ENCODE measurements at regions not wholly inside any gene's neighbourhood (a gene's known extent, or its start where the extent isn't known, plus 50 kb on each side); places are given as distances from the start of the nearest gene placed in this dataset.

- no peak for FAIRE-seq
- ChIA-PET POLR2A (ENCODE audit: partially characterized antibody) (no interaction called here), CTCF (ENCODE audit: partially characterized antibody) (interaction anchor here (0.8 to 1.5 kb wide), 2 partner anchors 15 to 26 kb away, joined by 3 to 4 read pairs; no protein-coding TSS in a partner anchor)
- Histone ChIP-seq H3K36me3 (ENCODE audit: control insufficient read depth in 2 of 4, insufficient read depth in 4 of 4, low read length in 3 of 4) (no peaks in the 10 kb centered on the region), H3K27ac (ENCODE audit: low read depth, low read length) (no peak overlapping the region), H3K4ac (replicated peaks; ENCODE audit: insufficient read length, low read depth, low read length) (no peak overlapping the region), H3K4me2 (ENCODE audit: insufficient read depth in 1 of 2, low read depth in 2 of 2, low read length in 2 of 2) (no peak overlapping the region), H2BK20ac (ENCODE audit: low read length) (no peak overlapping the region), H3K14ac (ENCODE audit: insufficient read length) (no peak overlapping the region), H3K4me3 (ENCODE audit: extremely low read depth in 1 of 4, insufficient read depth in 2 of 4, low read depth in 3 of 4, low read length in 4 of 4) (no peak overlapping the region), H3K18ac (ENCODE audit: extremely low read depth, low read length) (no peak overlapping the region), H4K8ac (ENCODE audit: extremely low read depth, insufficient read depth, low read length) (no peak overlapping the region), H4K91ac (replicated peaks; ENCODE audit: insufficient read length, low read length) (no peak overlapping the region), H3K23ac (ENCODE audit: insufficient read length) (no peak overlapping the region), H3K56ac (replicated peaks; ENCODE audit: insufficient read length, low read depth, low read length) (no peak overlapping the region), H2BK5ac (ENCODE audit: low read depth, low read length) (no peak overlapping the region), H2AK5ac (ENCODE audit: low read depth, low read length) (no peak overlapping the region), H3K27me3 (replicated peaks in 1 of 4; ENCODE audit: control insufficient read depth in 3 of 4, extremely low read depth in 1 of 4, insufficient read depth in 3 of 4, low read length in 3 of 4) (no peaks in the 10 kb centered on the region), H2AFZ (ENCODE audit: low read length) (no peak overlapping the region), H2BK15ac (ENCODE audit: low read length) (no peak overlapping the region), H2BK12ac (ENCODE audit: low read depth, low read length) (no peak overlapping the region), H2BK120ac (replicated peaks; ENCODE audit: low read depth, low read length) (no peak overlapping the region), H4K20me1 (replicated peaks in 1 of 2; ENCODE audit: control insufficient read depth in 1 of 2, insufficient read depth in 2 of 2, low read length in 2 of 2) (no peaks in the 10 kb centered on the region), H3K9me3 (ENCODE audit: insufficient read depth in 2 of 2, low read depth in 1 of 2, low read length in 1 of 2) (no peaks in the 10 kb centered on the region), H3K9ac (replicated peaks in 1 of 4; ENCODE audit: extremely low read depth in 1 of 4, low read depth in 3 of 4, low read length in 3 of 4) (no peak overlapping the region), H3K4me1 (replicated peaks in 1 of 4; ENCODE audit: control insufficient read depth in 3 of 4, insufficient read depth in 4 of 4, low read length in 3 of 4) (no peaks in the 10 kb centered on the region), H3K23me2 (ENCODE audit: low read depth, low read length) (no peaks in the 10 kb centered on the region), H3K79me2 (ENCODE audit: control insufficient read depth in 1 of 2, insufficient read depth in 2 of 2, low read length in 2 of 2) (no peaks in the 10 kb centered on the region), H4K5ac (ENCODE audit: insufficient read length, low read depth, low read length) (no peak overlapping the region), H3K79me1 (ENCODE audit: low read depth, low read length) (no peaks in the 10 kb centered on the region)
- no peak for TF ChIP-seq POU5F1 (IDR thresholded peaks at IDR 0.05; ENCODE audit: low read depth, low read length)
- TF ChIP-seq ZNF274 (IDR thresholded peaks at IDR 0.05; ENCODE audit: borderline replicate concordance, extremely low read depth, low read length): no peak
- TF ChIP-seq HDAC2 (IDR thresholded peaks at IDR 0.05; ENCODE audit: borderline replicate concordance in 1 of 2, low read depth in 2 of 2, low read length in 2 of 2): no peak
- TF ChIP-seq EP300 (IDR thresholded peaks at IDR 0.05; ENCODE audit: borderline replicate concordance in 1 of 2, low read depth in 2 of 2, low read length in 2 of 2): no peak
- no peak for TF ChIP-seq SIX5 (IDR thresholded peaks at IDR 0.05; ENCODE audit: low read depth, low read length)
- no peak for TF ChIP-seq SUZ12 (IDR thresholded peaks at IDR 0.05; ENCODE audit: low read length)
- no peak for TF ChIP-seq EZH2 (IDR thresholded peaks at IDR 0.05; ENCODE audit: low read depth, low read length, severe bottlenecking)
- no peak for TF ChIP-seq CEBPB (IDR thresholded peaks at IDR 0.05; ENCODE audit: low read depth, low read length)
- no peak for TF ChIP-seq NANOG (IDR thresholded peaks at IDR 0.05; ENCODE audit: insufficient read depth, low read depth, low read length, poor library complexity, severe bottlenecking)
- TF ChIP-seq NRF1 (IDR thresholded peaks at IDR 0.05; ENCODE audit: low read depth, low read length): no peak
- no peak for TF ChIP-seq POLR2A (IDR thresholded peaks at IDR 0.05; ENCODE audit: control extremely low read depth in 1 of 2, low read depth in 2 of 2, low read length in 2 of 2)
- DNase-seq (ENCODE audit: low read depth in 1 of 2, low spot score in 2 of 2): no peak
- WGBS, 2 experiments (ENCODE audit: extremely low coverage in 1 of 2, insufficient coverage in 1 of 2, insufficient read length in 1 of 2, insufficient replicate concordance in 2 of 2, low coverage in 1 of 2, low lambda C conversion rate in 2 of 2, missing lambda C conversion rate in 1 of 2): 94% methylated on average over 2 of the region's 2 CpGs; no CpG with 5 or more reads in 1 of the 2 experiments
These were observed 1639.6 kb upstream of the ACO1 start for GRCh38 chr9:30744871-30745270.
